GM19035 (cell line): ENCODE measurements at regions not wholly inside any gene's neighbourhood (a gene's known extent, or its start where the extent isn't known, plus 50 kb on each side); places are given as distances from the start of the nearest gene placed in this dataset.

Source experiments
- ATAC-seq: cut with Tn5 transposase; IDR thresholded peaks from one replicate; pipeline ENCODE4 v1.9.1; 2021; ENCODE audit not compliant: unreplicated experiment

GRCh38 chr17:77495575-77495974 is 354.8 kb downstream of the SEC14L1 start:
- no peak for ATAC-seq

DNA sequence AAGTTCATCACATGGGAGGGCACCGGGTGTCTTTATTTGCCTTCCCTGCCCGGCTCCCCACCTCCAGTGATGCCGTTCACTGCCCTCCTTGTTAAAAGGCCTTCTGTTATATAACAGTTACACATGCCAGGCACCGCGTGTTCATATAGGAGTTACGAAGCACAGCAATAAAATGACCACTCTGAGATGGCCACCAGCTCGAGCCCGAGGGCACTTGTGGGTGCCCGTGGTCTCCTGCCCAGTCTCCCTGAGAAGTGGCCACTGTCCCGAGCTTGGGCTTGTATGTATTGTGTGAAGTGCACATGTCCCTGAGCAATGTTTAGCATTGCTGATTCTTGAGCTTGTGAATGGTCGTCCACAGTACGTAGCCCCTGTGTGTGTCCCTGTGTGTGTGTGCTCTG is 355.6 kb downstream of the SEC14L1 start:
- no peak for ATAC-seq

GRCh38 chr17:77496831-77497577 is 356.2 kb downstream of the SEC14L1 start:
- ATAC-seq, result no peak

DNA sequence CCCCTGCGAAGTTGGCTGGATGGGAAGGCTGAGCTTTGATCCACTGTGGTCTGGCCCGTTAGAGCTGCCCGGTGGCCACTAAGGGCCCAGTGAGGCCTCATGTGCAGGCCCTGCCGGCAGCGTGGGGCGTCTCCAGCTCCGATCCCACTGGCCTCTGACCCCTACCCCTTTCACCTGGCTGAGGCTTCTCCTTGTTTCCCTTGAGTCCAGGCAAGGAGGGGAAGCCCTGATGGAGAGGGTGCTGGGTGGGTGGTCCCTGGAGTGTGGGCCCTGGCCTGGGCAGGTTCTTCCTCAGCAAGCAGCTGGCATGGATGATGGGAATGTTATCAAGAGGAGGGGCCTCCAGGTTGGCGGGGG is 356.8 kb downstream of the SEC14L1 start:
- no peak for ATAC-seq

- ATAC-seq, result no peak
These were observed 357.4 kb downstream of the SEC14L1 start for GRCh38 chr17:77498091-77498741.

- ATAC-seq, result no peak
These were observed 358.3 kb downstream of the SEC14L1 start for GRCh38 chr17:77498791-77499698.

DNA sequence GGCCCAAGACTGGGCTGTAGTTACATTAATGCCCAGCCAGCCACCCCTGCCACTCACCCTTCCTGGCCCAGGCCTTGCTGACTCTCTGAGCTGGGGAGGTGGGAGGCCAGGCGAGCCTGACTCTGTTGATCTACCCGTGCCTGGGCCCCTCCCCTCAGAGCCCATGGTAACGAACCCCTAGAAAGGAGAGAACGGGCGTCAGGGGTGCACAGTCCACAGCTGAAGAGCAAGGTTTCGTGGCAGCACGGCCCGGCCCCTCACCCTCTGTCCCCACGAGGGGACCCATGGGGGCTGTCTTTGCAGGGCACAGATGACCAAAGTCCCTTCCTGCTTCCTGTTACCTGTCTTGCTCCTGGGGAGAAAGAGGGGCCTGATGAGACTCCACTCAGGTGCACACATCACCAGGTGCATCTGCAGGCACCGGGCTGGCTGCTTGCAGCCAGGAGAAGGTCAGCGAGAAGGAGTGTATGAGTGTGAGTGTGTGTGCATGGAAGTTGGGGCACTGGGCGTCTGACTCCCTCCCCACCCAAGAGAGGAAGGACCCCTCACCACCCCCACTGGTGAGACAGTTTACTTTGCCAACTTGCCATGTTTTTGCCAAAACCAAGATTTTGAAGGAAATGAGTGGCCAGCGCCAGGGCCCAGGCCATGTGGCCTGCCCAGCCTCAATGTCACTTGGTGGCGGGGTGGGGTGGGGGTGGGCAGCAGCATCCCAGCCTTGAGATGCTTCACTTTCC is 359.1 kb downstream of the SEC14L1 start:
- no peak for ATAC-seq

GRCh38 chr17:77501101-77501566 is 360.4 kb downstream of the SEC14L1 start:
- no peak for ATAC-seq

DNA sequence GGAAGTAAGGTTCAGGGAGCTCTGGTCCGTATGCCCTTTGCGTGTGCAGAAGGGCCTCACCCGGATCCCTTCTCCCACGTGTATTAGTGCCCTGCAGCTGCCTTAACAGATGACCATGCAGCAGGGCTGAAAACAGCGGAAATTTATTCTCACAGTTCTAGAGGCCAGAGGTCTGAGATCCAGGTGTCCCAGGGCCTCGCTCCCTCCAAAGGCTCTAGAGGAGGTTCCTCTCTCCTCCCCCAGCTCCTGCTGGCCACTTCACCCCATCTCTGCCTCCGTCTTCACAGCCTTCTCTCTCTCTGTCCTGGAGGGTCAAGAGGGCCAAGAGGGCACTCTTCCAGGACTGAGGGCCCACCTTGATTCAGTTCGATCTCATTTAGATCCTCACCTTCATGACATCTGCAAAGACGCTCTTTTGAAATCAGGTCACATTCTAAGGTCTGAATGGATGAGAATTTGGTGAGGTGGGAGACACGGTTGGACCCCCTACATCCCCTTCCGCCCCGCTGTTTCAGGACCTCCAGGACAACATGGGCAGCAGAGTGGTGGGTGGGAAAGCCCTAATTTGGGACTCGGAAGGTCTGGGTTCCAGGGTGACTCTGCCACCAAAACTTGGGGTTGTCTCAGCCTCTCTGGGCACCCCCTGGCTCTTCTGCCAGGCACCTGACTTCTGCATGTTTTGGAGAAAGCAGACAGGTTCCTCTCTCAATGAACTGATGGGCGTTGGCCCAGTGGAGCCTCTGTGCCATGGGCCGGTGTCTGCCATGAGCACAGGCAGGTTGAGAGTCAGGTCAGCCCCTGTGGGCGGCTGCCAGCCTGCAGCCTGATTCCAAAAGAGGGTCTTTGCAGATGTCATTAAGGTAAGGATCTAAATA is 361.2 kb downstream of the SEC14L1 start:
- ATAC-seq, result no peak

DNA sequence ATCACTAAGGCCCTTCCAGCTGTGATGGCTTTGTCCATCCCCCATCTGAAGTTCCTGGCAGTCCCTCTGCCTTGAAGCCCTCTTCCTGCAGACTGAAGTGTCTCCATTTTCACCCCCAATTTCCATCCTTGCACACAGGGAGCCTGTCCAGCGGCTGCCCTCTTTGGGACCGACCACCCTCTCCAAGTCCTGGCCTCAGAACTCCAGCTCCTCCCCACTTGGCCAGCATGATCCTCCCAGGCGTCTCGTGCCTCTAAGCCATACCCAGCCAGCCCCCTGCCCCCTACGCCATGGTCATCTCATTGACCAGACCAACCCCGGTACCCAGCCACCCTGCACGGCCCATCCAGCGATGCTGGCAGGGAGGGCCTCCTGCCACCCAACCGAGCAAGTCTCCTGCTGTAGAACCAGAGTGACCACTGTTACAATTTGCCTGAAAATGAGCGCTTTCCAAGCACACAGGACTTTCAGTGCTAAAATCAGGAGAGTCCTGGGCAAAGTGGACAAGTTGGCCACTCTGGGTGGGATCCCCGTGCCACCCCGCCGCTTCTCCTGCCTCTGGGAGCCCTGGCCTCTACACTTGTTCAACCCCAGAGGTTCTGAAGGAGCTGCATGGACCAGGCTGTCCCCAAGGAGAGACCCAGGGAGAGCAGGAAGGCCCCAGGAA is 362.0 kb downstream of the SEC14L1 start:
- no peak for ATAC-seq

DNA sequence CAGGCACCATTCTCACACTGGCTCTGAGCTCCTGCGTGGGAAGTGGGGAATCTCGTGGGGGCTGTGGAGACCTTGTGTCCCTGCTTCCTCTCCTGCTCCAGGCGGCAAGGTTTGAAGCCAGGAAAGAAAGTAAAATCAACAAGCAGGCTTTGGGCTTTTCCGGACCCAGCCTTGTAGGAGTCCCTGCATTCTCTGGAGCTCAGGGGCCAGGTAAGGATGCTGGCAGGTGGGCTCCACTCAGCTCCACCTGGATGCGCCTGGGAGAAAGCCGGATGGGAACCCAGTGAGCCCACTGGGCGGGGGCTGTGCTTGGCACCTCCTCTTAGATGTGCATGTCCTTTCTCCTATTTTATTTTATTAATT is 362.5 kb downstream of the SEC14L1 start:
- ATAC-seq, result no peak

DNA sequence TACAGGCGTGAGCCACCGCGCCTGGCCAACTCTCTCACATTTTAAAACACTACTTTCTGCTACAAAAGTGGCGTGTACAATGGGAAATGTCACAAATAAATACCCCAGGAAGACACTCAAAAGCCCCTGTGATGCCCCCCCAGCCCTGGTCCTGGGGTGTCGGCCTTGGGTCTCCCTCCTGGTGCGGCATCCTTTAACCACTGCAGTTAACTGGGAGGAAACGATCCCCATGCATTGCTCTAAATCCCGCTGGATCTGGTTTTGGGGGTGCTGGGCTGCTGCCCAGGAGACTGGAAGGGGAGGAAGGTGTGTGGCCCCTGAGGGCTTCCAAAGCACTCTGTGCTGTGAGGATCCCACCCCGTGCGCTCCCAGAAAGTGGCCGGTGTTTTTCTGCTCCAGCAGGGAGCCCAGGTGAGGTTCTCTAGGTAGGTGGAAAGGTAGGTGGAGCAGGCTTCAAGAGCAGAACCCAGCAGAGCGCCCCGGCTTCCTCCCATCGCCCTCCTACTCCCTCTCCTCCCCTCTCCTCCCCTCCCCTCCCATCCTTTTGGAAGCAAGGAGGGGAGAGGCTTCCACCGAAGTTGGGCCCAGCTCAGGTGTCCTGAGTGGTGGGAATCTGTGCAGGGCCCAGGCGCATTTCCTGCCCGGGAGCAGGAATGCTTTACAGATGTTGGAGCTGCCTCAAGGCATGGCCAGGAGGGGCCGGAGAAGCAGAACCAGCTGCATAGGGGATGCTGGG is 363.3 kb downstream of the SEC14L1 start:
- no peak for ATAC-seq

DNA sequence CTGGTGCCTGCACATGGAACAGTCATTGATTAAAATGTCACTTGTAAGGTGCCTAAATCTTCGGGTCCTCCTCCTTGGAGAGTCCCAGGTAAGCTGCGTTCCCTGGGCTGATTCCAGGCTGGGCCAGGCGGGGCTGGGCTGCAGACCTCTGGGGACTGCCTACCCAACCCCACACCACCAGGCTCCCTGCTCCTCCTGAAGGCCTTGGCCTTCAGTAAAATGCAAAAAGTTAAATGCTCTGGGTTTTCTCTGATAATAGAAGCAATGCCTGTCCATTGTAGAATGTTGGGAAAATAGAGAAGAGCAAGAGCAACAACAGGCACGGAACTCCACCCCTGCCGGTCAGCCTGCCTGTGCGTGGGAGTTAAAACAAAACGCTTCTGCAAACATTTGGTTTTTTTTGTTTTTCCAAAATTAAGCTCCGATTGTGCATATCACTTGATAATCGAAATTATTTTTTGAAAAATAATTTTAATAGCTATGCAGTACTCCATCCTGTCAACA is 363.9 kb downstream of the SEC14L1 start:
- no peak for ATAC-seq

DNA sequence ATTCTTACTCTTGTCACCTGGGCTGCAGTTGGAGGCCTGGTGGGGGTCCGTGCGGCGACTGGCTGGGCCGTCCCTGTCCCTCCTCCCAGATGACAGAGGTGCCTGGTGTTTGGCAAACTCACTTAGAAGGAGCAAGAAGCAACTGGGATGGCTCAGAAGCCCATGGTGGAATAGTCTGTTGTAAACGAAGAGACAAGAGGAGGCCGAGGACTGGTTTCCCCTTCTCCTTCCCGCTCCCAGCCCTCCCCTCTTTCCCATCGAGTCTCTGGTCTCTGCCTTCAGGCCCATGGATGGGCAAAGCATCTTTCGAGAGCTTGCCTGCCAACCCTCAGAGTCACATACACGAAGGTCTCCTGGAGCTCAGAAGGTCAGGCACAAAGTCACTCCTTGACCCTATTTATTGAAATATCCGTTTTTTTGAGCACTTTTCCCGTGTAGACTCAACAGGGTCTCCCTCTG is 364.4 kb downstream of the SEC14L1 start:
- ATAC-seq, result no peak

DNA sequence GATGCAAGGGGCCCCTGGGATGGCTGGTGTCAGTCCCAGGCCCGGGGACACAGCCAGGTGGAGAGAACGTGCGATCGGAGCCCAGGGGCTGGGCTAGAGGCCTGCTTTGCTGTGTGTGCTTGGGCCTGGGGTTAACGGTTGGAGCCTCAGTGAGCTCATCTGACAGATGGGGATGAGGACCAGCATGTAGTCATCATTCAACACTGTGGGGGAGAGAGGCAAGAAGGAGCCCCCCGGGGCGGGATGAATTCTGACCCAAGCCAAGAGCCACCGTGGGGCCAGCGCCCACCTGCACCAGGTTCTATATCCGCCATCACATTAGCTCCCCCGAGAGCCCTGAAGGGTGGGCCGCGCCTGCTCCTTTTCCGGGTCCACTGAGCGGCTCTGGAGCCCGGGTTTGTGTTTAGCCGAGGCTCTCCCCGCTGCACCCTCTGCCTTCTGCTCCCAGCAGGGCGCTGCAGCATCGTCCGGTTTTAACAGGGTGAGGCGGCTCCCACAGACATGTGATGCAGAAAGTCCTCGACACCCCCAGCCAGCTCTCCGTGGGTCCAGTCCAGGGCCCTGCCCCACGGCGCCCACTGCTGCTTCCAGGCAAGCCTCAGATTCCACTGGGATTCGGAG is 365.7 kb downstream of the SEC14L1 start:
- no peak for ATAC-seq

DNA sequence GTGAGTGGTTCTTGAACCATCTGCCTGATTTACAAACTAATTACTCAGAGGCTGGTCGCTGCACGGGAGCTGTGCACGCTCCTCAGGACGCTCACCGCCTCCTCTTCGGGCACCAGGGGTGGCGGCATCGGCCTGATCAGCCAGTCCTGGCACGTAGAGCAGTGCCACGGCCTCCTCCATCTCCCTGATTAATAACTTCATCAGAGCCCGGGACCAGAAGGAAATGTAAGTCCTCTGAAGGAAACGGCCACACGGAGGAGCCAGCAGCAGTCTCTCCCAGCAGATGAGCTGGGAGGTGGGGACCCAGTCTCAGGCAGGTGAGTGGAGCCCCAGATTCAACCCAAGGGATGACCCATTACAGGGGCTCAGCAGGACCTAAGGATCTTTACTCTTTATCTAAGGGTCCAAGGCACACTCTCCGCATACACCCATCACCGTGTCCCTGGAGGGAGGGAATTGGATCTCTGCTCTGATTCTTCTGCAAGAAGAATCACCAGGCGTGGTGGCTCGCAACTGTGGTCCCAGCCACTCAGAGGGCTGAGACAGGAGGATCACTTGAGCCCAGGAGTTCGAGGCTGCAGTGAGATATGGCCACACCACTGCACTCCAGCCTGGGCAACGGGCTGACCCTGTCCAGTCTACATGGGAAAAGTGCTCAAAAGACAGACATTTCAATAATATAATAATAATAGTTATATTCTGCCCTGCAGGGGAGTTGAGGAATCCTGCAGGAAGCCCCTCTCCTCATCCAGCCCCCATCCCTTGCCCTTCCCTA is 366.5 kb downstream of the SEC14L1 start:
- ATAC-seq, result no peak

GRCh38 chr17:77508047-77508715 is 367.4 kb downstream of the SEC14L1 start:
- ATAC-seq, result no peak
